IPS-20b (cell line): ENCODE measurements at regions not wholly inside any gene's neighbourhood (a gene's known extent, or its start where the extent isn't known, plus 50 kb on each side); places are given as distances from the start of the nearest gene placed in this dataset.
"Not testable (repeated sequence)": the region's sequence is repeated elsewhere in the genome, so short reads cannot be mapped to it uniquely, and the experiment has no call there.

Source experiments
- H3K27ac ChIP-seq: one replicate; pipeline ENCODE4 v1.5.1; 2013; ENCODE audit warnings: low read length
- H3K27me3 ChIP-seq: 2 replicates; pipeline ENCODE4 v1.6.1; 2013; ENCODE audit warnings: mild to moderate bottlenecking, low read length, inconsistent platforms; ENCODE audit not compliant: insufficient read depth
- H3K36me3 ChIP-seq: 2 replicates; pipeline ENCODE4 v1.6.1; 2013; ENCODE audit warnings: low read depth, mild to moderate bottlenecking, inconsistent platforms, low read length, moderate library complexity; ENCODE audit not compliant: insufficient read depth
- H3K4me1 ChIP-seq: 2 replicates; pipeline ENCODE4 v1.6.1; 2013; ENCODE audit warnings: mild to moderate bottlenecking, control low read depth, inconsistent platforms, low read length, moderate library complexity; ENCODE audit not compliant: insufficient read depth
- H3K4me3 ChIP-seq: 2 replicates; pipeline ENCODE4 v1.5.1; 2013; ENCODE audit warnings: mild to moderate bottlenecking, low read length, inconsistent platforms
- H3K9ac ChIP-seq: 2 replicates; pipeline ENCODE4 v1.6.1; 2013; ENCODE audit warnings: low read depth, mild to moderate bottlenecking, inconsistent platforms, low read length, moderate library complexity
- H3K9me3 ChIP-seq: 2 replicates; pipeline ENCODE4 v1.6.1; 2013; ENCODE audit warnings: mild to moderate bottlenecking, low read depth, low read length, inconsistent platforms; ENCODE audit not compliant: insufficient read depth

GRCh38 chr16:13833515-13833914, 86.4 kb upstream of the ERCC4 start:
- H3K4me1 ChIP-seq, result peaks cover 4% of the 10 kb centered on the region; the same call in 1 of the 2 replicates
- no peaks in the 10 kb centered on the region for H3K9me3 ChIP-seq
- H3K9ac ChIP-seq, result no peak overlapping the region
- H3K27me3 ChIP-seq, result no peaks in the 10 kb centered on the region
- H3K4me3 ChIP-seq, result no peak overlapping the region
- H3K27ac ChIP-seq, result no peak overlapping the region
- H3K36me3 ChIP-seq, result no peaks in the 10 kb centered on the region

- no peak overlapping the region for H3K9ac ChIP-seq
- H3K27me3 ChIP-seq, result no peaks in the 10 kb centered on the region
- no peaks in the 10 kb centered on the region for H3K36me3 ChIP-seq
- H3K4me3 ChIP-seq, result no peak overlapping the region
- H3K4me1 ChIP-seq, result peaks cover 1% of the 10 kb centered on the region; the same call in 1 of the 2 replicates
- no peak overlapping the region for H3K27ac ChIP-seq
- H3K9me3 ChIP-seq, result no peaks in the 10 kb centered on the region
Observed at GRCh38 chr16:13835387-13835786, 84.6 kb upstream of the ERCC4 start.

GRCh38 chr16:13835935-13836730, 83.8 kb upstream of the ERCC4 start:
- H3K36me3 ChIP-seq, result no peaks in the 10 kb centered on the region
- H3K9me3 ChIP-seq, result no peaks in the 10 kb centered on the region
- no peak overlapping the region for H3K27ac ChIP-seq
- no peak overlapping the region for H3K9ac ChIP-seq
- no peaks in the 10 kb centered on the region for H3K4me1 ChIP-seq
- no peak overlapping the region for H3K4me3 ChIP-seq
- no peaks in the 10 kb centered on the region for H3K27me3 ChIP-seq

- H3K27ac ChIP-seq, result no peak overlapping the region
- H3K9me3 ChIP-seq, result no peaks in the 10 kb centered on the region
- H3K27me3 ChIP-seq, result no peaks in the 10 kb centered on the region
- no peak overlapping the region for H3K9ac ChIP-seq
- no peak overlapping the region for H3K4me3 ChIP-seq
- H3K4me1 ChIP-seq, result no peaks in the 10 kb centered on the region
- no peaks in the 10 kb centered on the region for H3K36me3 ChIP-seq
Observed at GRCh38 chr16:13838401-13839190, 81.4 kb upstream of the ERCC4 start.

- Histone ChIP-seq H3K36me3 (no peaks in the 10 kb centered on the region), H3K9ac (no peak overlapping the region), H3K27ac (no peak overlapping the region), H3K4me3 (no peak overlapping the region), H3K4me1 (no peaks in the 10 kb centered on the region), H3K9me3 (no peaks in the 10 kb centered on the region), H3K27me3 (no peaks in the 10 kb centered on the region)
Observed at GRCh38 chr16:13839577-13839976, 80.4 kb upstream of the ERCC4 start.

- no peaks in the 10 kb centered on the region for H3K27me3 ChIP-seq
- no peak overlapping the region for H3K4me3 ChIP-seq
- H3K9me3 ChIP-seq, result no peaks in the 10 kb centered on the region
- no peaks in the 10 kb centered on the region for H3K36me3 ChIP-seq
- no peaks in the 10 kb centered on the region for H3K4me1 ChIP-seq
- no peak overlapping the region for H3K9ac ChIP-seq
- H3K27ac ChIP-seq, result no peak overlapping the region
Observed at GRCh38 chr16:13845232-13845631, 74.7 kb upstream of the ERCC4 start.

- Histone ChIP-seq H3K27me3 (no peaks in the 10 kb centered on the region), H3K4me3 (no peak overlapping the region), H3K36me3 (no peaks in the 10 kb centered on the region), H3K4me1 (no peaks in the 10 kb centered on the region), H3K9ac (no peak overlapping the region), H3K9me3 (no peaks in the 10 kb centered on the region), H3K27ac (no peak overlapping the region)
Observed at GRCh38 chr16:13848795-13849194, 71.2 kb upstream of the ERCC4 start.

GRCh38 chr16:13850173-13850572, 69.8 kb upstream of the ERCC4 start:
- H3K9me3 ChIP-seq, H3K27me3 ChIP-seq, H3K9ac ChIP-seq, H3K36me3 ChIP-seq, H3K27ac ChIP-seq, H3K4me3 ChIP-seq, H3K4me1 ChIP-seq: not testable (repeated sequence)

- H3K27ac ChIP-seq, result no peak overlapping the region
- H3K4me3 ChIP-seq, result no peak overlapping the region
- H3K9ac ChIP-seq, result no peak overlapping the region
- H3K27me3 ChIP-seq, result no peaks in the 10 kb centered on the region
- no peaks in the 10 kb centered on the region for H3K9me3 ChIP-seq
- no peaks in the 10 kb centered on the region for H3K36me3 ChIP-seq
- H3K4me1 ChIP-seq, result no peaks in the 10 kb centered on the region
Observed at GRCh38 chr16:13852827-13853226, 67.1 kb upstream of the ERCC4 start.

GRCh38 chr16:13856398-13856797, 63.6 kb upstream of the ERCC4 start:
- H3K27ac ChIP-seq, result no peak overlapping the region
- no peaks in the 10 kb centered on the region for H3K36me3 ChIP-seq
- no peaks in the 10 kb centered on the region for H3K27me3 ChIP-seq
- no peaks in the 10 kb centered on the region for H3K4me1 ChIP-seq
- H3K4me3 ChIP-seq, result no peak overlapping the region
- no peak overlapping the region for H3K9ac ChIP-seq
- H3K9me3 ChIP-seq, result no peaks in the 10 kb centered on the region

GRCh38 chr16:13856811-13857511, 63.0 kb upstream of the ERCC4 start:
- no peaks in the 10 kb centered on the region for H3K9me3 ChIP-seq
- no peak overlapping the region for H3K4me3 ChIP-seq
- H3K36me3 ChIP-seq, result no peaks in the 10 kb centered on the region
- H3K27me3 ChIP-seq, result no peaks in the 10 kb centered on the region
- no peak overlapping the region for H3K9ac ChIP-seq
- no peaks in the 10 kb centered on the region for H3K4me1 ChIP-seq
- H3K27ac ChIP-seq, result no peak overlapping the region
